ENCODE measurements at regions not wholly inside any gene's neighbourhood (a gene's known extent, or its start where the extent isn't known, plus 50 kb on each side); places are given as distances from the start of the nearest gene placed in this dataset.

GRCh38 chr5:179427032-179427675, 81.9 kb upstream of the ADAMTS2 start:
- Histone ChIP-seq H2AFZ (ENCODE audit: low read depth, low read length) (no peak overlapping the region), H3K4me3 (replicated peaks in 1 of 3; ENCODE audit: insufficient read depth in 1 of 3, low read depth in 1 of 3, low read length in 3 of 3) (no peak overlapping the region), H3K4me2 (ENCODE audit: insufficient read depth, low read length) (no peak overlapping the region), H3K36me3 (ENCODE audit: control insufficient read depth in 2 of 2, extremely low read depth in 1 of 2, insufficient read depth in 2 of 2, low read length in 2 of 2) (no peaks in the 10 kb centered on the region), H3K9me1 (replicated peaks; ENCODE audit: control insufficient read depth, extremely low read depth, insufficient read depth, low read length) (no peaks in the 10 kb centered on the region), H3K9me3 (replicated peaks; ENCODE audit: control insufficient read depth, insufficient read depth, low read length) (peaks cover 2% of the 10 kb centered on the region), H3K9ac (replicated peaks; ENCODE audit: extremely low read depth, insufficient read depth, low read length) (no peak overlapping the region), H4K20me1 (replicated peaks; ENCODE audit: control insufficient read depth, extremely low read depth, insufficient read depth, low read length) (no peaks in the 10 kb centered on the region), H3K79me2 (ENCODE audit: control insufficient read depth, insufficient read depth, low read length) (no peaks in the 10 kb centered on the region), H3K27ac (ENCODE audit: insufficient read depth, low read depth, low read length) (no peak overlapping the region), H3K27me3 (ENCODE audit: control insufficient read depth in 2 of 2, insufficient read depth in 2 of 2, low read length in 2 of 2) (no peaks in the 10 kb centered on the region), H3K4me1 (ENCODE audit: control insufficient read depth, extremely low read depth, insufficient read depth, low read length) (no peaks in the 10 kb centered on the region)
- DNase-seq (ENCODE audit: low read depth, low spot score): no peak
- intact Hi-C loops (cut with micrococcal nuclease): no loop called here
- TF ChIP-seq CTCF (IDR thresholded peaks at IDR 0.05; ENCODE audit: extremely low read depth in 1 of 2, insufficient read depth in 1 of 2, low read depth in 1 of 2, low read length in 2 of 2): no peak
- no peak for TF ChIP-seq POLR2AphosphoS5 (IDR thresholded peaks at IDR 0.05; ENCODE audit: insufficient read depth, low read depth, low read length)
- TF ChIP-seq POLR2A (IDR thresholded peaks at IDR 0.05; ENCODE audit: low read depth, low read length): no peak
- no peak for TF ChIP-seq JUN (IDR thresholded peaks at IDR 0.05; ENCODE audit: borderline replicate concordance, insufficient read depth, insufficient read length, low read depth)
- no peak for TF ChIP-seq GATA2 (IDR thresholded peaks at IDR 0.05; ENCODE audit: insufficient read depth, insufficient read length, low read depth, low read length)
- TF ChIP-seq MYC (IDR thresholded peaks at IDR 0.05; ENCODE audit: low read depth, low read length): no peak
- no peak for TF ChIP-seq MAX (IDR thresholded peaks at IDR 0.05; ENCODE audit: insufficient read depth, insufficient read length)
- TF ChIP-seq EZH2 (IDR thresholded peaks at IDR 0.05; ENCODE audit: borderline replicate concordance, low read depth, low read length, severe bottlenecking): no peak
- TF ChIP-seq FOS (IDR thresholded peaks at IDR 0.05; ENCODE audit: borderline replicate concordance, insufficient read depth, low read length): no peak
- ChIA-PET POLR2A (no interaction called here), CTCF (no interaction called here)
- dilution Hi-C loops (cut with MboI; ENCODE audit: extremely low pct_ligation_motif_present, low sequenced_read_pairs): no loop called here
- FAIRE-seq: no peak
- BruUV-seq (replicated peaks): no TSS peak

Data from endothelial cell of umbilical vein (primary cell).